ENCODE measurements at regions not wholly inside any gene's neighbourhood (a gene's known extent, or its start where the extent isn't known, plus 50 kb on each side); places are given as distances from the start of the nearest gene placed in this dataset.

- no peak for TF ChIP-seq CTCF (IDR thresholded peaks at IDR 0.05)
- no peak for TF ChIP-seq POLR2AphosphoS5 (IDR thresholded peaks at IDR 0.05)
Observed at GRCh38 chr1:30539884-30540283, 183.5 kb downstream of the MATN1 start.
